ENCODE measurements at regions not wholly inside any gene's neighbourhood (a gene's known extent, or its start where the extent isn't known, plus 50 kb on each side); places are given as distances from the start of the nearest gene placed in this dataset.

- no peak for TF ChIP-seq TAF1 (conservative IDR thresholded peaks at IDR 0.05)
- TF ChIP-seq CTCF (IDR thresholded peaks at IDR 0.05; ENCODE audit: low read depth, low read length, missing input control) = no peak
- TF ChIP-seq YY1 (IDR thresholded peaks at IDR 0.05) = no peak
- TF ChIP-seq MAX (IDR thresholded peaks at IDR 0.05) = no peak
- TF ChIP-seq RXRA (IDR thresholded peaks at IDR 0.05) = no peak
- TF ChIP-seq REST (IDR thresholded peaks at IDR 0.05) = no peak
- TF ChIP-seq JUND (IDR thresholded peaks at IDR 0.05) = no peak
- TF ChIP-seq SP1 (IDR thresholded peaks at IDR 0.05) = no peak
- TF ChIP-seq FOXA1 (IDR thresholded peaks at IDR 0.05) = no peak
- no peak for TF ChIP-seq ATF3 (IDR thresholded peaks at IDR 0.05)
- TF ChIP-seq RAD21 (IDR thresholded peaks at IDR 0.05) = no peak
Measured at GRCh38 chr3:110684466-110684865, 387.1 kb upstream of the NECTIN3 start.
